H9 (cell line): ENCODE measurements at regions not wholly inside any gene's neighbourhood (a gene's known extent, or its start where the extent isn't known, plus 50 kb on each side); places are given as distances from the start of the nearest gene placed in this dataset.
"Not testable (repeated sequence)": the region's sequence is repeated elsewhere in the genome, so short reads cannot be mapped to it uniquely, and the experiment has no call there.

Experiments used
- DNase-seq: peaks from one replicate; pipeline ENCODE4 v3.0.0-alpha.2; 2017
- H2AFZ ChIP-seq: one replicate; pipeline ENCODE4 v1.6.1; 2013; ENCODE audit warnings: mild to moderate bottlenecking, low read length, control low read depth, moderate library complexity
- H2AK5ac ChIP-seq: 2 replicates; pipeline ENCODE4 v1.6.1; 2013; ENCODE audit warnings: low read length, control low read depth, mixed read lengths; ENCODE audit not compliant: insufficient read length
- H2BK120ac ChIP-seq: one replicate; pipeline ENCODE4 v1.6.1; 2013; ENCODE audit warnings: low read depth, mild to moderate bottlenecking, low read length, control low read depth, inconsistent platforms; ENCODE audit not compliant: poor library complexity, severe bottlenecking
- H2BK12ac ChIP-seq: 2 replicates; pipeline ENCODE4 v1.6.1; 2013; ENCODE audit warnings: low read length, control low read depth, mixed read lengths, low read depth; ENCODE audit not compliant: insufficient read length
- H2BK15ac ChIP-seq: 2 replicates; pipeline ENCODE4 v1.6.1; 2013; ENCODE audit warnings: low read depth, low read length, control low read depth
- H2BK20ac ChIP-seq: one replicate; pipeline ENCODE4 v1.6.1; 2013; ENCODE audit warnings: low read depth, mild to moderate bottlenecking, low read length, control low read depth, inconsistent platforms; ENCODE audit not compliant: poor library complexity, severe bottlenecking
- H2BK5ac ChIP-seq: 2 replicates; pipeline ENCODE4 v1.6.1; 2013; ENCODE audit warnings: low read length, control low read depth, mixed read lengths; ENCODE audit not compliant: insufficient read length
- H3K14ac ChIP-seq: 2 replicates; pipeline ENCODE4 v1.6.1; 2013; ENCODE audit warnings: low read length, control low read depth; ENCODE audit not compliant: insufficient read depth
- H3K18ac ChIP-seq: 2 replicates; pipeline ENCODE4 v1.6.1; 2013; ENCODE audit warnings: low read depth, mild to moderate bottlenecking, mixed read lengths, low read length, control low read depth; ENCODE audit not compliant: insufficient read length
- H3K23ac ChIP-seq: 2 replicates; pipeline ENCODE4 v1.6.1; 2013; ENCODE audit warnings: low read length, control low read depth, mixed read lengths, low read depth; ENCODE audit not compliant: insufficient read length
- H3K23me2 ChIP-seq: 2 replicates; pipeline ENCODE4 v1.6.1; 2013; ENCODE audit warnings: low read depth, mild to moderate bottlenecking, mixed read lengths, low read length, control low read depth; ENCODE audit not compliant: insufficient read length, poor library complexity, severe bottlenecking
- H3K27ac ChIP-seq: 2 replicates; pipeline ENCODE4 v1.5.1; 2013; ENCODE audit warnings: low read length, control low read depth, mixed read lengths, low read depth; ENCODE audit not compliant: insufficient read length
- H3K27me3 ChIP-seq: 2 replicates; pipeline ENCODE4 v1.6.1; 2013; ENCODE audit warnings: low read length, control low read depth, inconsistent platforms; ENCODE audit not compliant: insufficient read depth
- H3K4ac ChIP-seq: 2 replicates; pipeline ENCODE4 v1.6.1; 2013; ENCODE audit warnings: low read depth, mild to moderate bottlenecking, control low read depth, inconsistent platforms, low read length, moderate library complexity
- H3K4me1 ChIP-seq: 2 replicates; pipeline ENCODE4 v1.6.1; 2013; ENCODE audit warnings: low read length, control low read depth, inconsistent platforms; ENCODE audit not compliant: insufficient read depth
- H3K4me2 ChIP-seq: 2 replicates; pipeline ENCODE4 v1.6.1; 2013; ENCODE audit warnings: low read length, control low read depth, mixed read lengths; ENCODE audit not compliant: insufficient read length, insufficient read depth
- H3K56ac ChIP-seq: 2 replicates; pipeline ENCODE4 v1.6.1; 2013; ENCODE audit warnings: low read depth, mild to moderate bottlenecking, mixed read lengths, low read length, control low read depth; ENCODE audit not compliant: insufficient read length
- H3K79me1 ChIP-seq: 2 replicates; pipeline ENCODE4 v1.6.1; 2013; ENCODE audit warnings: low read depth, mild to moderate bottlenecking, moderate library complexity, low read length, control low read depth, inconsistent platforms; ENCODE audit not compliant: insufficient read depth, poor library complexity, severe bottlenecking
- H3K79me2 ChIP-seq: 2 replicates; pipeline ENCODE4 v1.6.1; 2013; ENCODE audit warnings: low read length, control low read depth, inconsistent platforms; ENCODE audit not compliant: insufficient read depth
- H3K9ac ChIP-seq: 2 replicates; pipeline ENCODE4 v1.6.1; 2013; ENCODE audit warnings: low read length, control low read depth, mixed read lengths; ENCODE audit not compliant: insufficient read length; ENCODE audit errors: extremely low read depth
- H3K9me3 ChIP-seq: one replicate; pipeline ENCODE4 v1.6.1; 2013; ENCODE audit warnings: low read depth, low read length, inconsistent platforms; ENCODE audit not compliant: control insufficient read depth
- H3T11ph ChIP-seq: one replicate; pipeline ENCODE4 v1.6.1; 2013; ENCODE audit warnings: mild to moderate bottlenecking, low read length, control low read depth, inconsistent platforms
- H4K20me1 ChIP-seq: one replicate; pipeline ENCODE4 v1.6.1; 2013; ENCODE audit not compliant: control insufficient read depth, insufficient read length, insufficient read depth
- H4K5ac ChIP-seq: 2 replicates; pipeline ENCODE4 v1.6.1; 2013; ENCODE audit warnings: low read depth, mild to moderate bottlenecking, mixed read lengths, low read length, control low read depth; ENCODE audit not compliant: insufficient read length
- H4K8ac ChIP-seq: replicated peaks from 2 replicates; pipeline ENCODE4 v1.6.1; 2013; ENCODE audit warnings: low read length, control low read depth, mixed read lengths, low read depth; ENCODE audit not compliant: insufficient read length
- H4K91ac ChIP-seq: 2 replicates; pipeline ENCODE4 v1.6.1; 2013; ENCODE audit warnings: low read depth, mild to moderate bottlenecking, moderate library complexity, mixed read lengths, low read length, control low read depth; ENCODE audit not compliant: insufficient read length
- H3K27ac Mint-ChIP-seq, 3 experiments: 2 replicates in 2 of 3; 3 replicates in 1 of 3; pipeline ENCODE4 v1.8.0; 2020 to 2021; ENCODE audit warnings: mixed read lengths in 3 of 3, mild to moderate bottlenecking in 1 of 3, moderate library complexity in 1 of 3
- H3K27me3 Mint-ChIP-seq: 2 replicates; pipeline ENCODE4 v1.8.0; 2021; ENCODE audit warnings: low read depth, mild to moderate bottlenecking, moderate library complexity, mixed read lengths
- H3K36me3 Mint-ChIP-seq, 3 experiments: 2 replicates in 2 of 3; 3 replicates in 1 of 3; pipeline ENCODE4 v1.8.0; 2020 to 2021; ENCODE audit warnings: low read depth in 3 of 3, mixed read lengths in 3 of 3; ENCODE audit not compliant: insufficient read depth in 1 of 3
- H3K4me1 Mint-ChIP-seq, 2 experiments: 2 replicates each; pipeline ENCODE4 v1.8.0; 2020; ENCODE audit warnings: mixed read lengths in 2 of 2
- H3K4me3 Mint-ChIP-seq, 2 experiments: 2 replicates in 1 of 2; 3 replicates in 1 of 2; pipeline ENCODE4 v1.8.0; 2020 to 2021; ENCODE audit warnings: mild to moderate bottlenecking in 2 of 2, mixed read lengths in 2 of 2, moderate library complexity in 1 of 2
- H3K9me3 Mint-ChIP-seq, 2 experiments: 2 replicates in 1 of 2; 3 replicates in 1 of 2; pipeline ENCODE4 v1.8.0; 2020; ENCODE audit warnings: mild to moderate bottlenecking in 2 of 2, mixed read lengths in 2 of 2, moderate library complexity in 1 of 2
- WGBS: extraction: QIAGEN DNeasy Blood & Tissue Kit; methylation state at CpG from one replicate; pipeline ENCODE4 v1.1.7; 2013; ENCODE audit warnings: missing lambda C conversion rate, low lambda C conversion rate, mixed read lengths; ENCODE audit not compliant: insufficient read length; ENCODE audit errors: extremely low coverage; 5-methylcytosine and 5-hydroxymethylcytosine counted together

DNA sequence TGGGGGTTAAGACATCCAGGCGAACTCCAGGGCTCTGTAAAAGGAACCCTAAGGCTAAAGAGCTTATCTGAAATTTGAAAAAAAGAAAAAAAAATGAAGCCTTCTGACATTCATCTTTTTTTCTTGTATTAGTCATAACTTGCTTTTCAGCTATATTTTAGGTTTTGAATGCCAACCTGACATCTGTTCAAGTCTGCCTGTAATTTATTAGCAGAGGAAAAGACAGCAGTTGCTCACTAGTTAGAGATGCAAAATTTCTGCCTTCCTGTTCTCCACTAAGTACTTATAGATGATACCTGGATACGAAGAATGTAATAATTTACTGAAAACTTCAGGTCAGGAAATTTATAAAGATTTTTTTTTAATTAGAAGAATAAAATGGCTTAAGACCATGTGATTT lies 68.7 kb upstream of the ARL17B start:
- not testable (repeated sequence) for H3K27ac ChIP-seq, H3K4me2 ChIP-seq, H3K9me3 ChIP-seq, H3K27me3 ChIP-seq, H3K4me1 ChIP-seq, H4K91ac ChIP-seq, H3T11ph ChIP-seq, H3K23ac ChIP-seq, H2BK120ac ChIP-seq, H2BK5ac ChIP-seq, H3K4ac ChIP-seq, H4K5ac ChIP-seq, H3K79me2 ChIP-seq, H4K20me1 ChIP-seq, H3K9me3 Mint-ChIP-seq, H3K14ac ChIP-seq, H4K8ac ChIP-seq, H3K27me3 Mint-ChIP-seq, H3K9ac ChIP-seq, H3K36me3 Mint-ChIP-seq, H3K4me1 Mint-ChIP-seq, H3K27ac Mint-ChIP-seq, H2AK5ac ChIP-seq, H3K56ac ChIP-seq, H3K4me3 Mint-ChIP-seq, H3K23me2 ChIP-seq, H2BK15ac ChIP-seq, H3K79me1 ChIP-seq, H2BK12ac ChIP-seq, H3K18ac ChIP-seq, H2BK20ac ChIP-seq, DNase-seq, H2AFZ ChIP-seq
- WGBS: no CpG with 5 or more reads among the region's 2 CpGs

DNA sequence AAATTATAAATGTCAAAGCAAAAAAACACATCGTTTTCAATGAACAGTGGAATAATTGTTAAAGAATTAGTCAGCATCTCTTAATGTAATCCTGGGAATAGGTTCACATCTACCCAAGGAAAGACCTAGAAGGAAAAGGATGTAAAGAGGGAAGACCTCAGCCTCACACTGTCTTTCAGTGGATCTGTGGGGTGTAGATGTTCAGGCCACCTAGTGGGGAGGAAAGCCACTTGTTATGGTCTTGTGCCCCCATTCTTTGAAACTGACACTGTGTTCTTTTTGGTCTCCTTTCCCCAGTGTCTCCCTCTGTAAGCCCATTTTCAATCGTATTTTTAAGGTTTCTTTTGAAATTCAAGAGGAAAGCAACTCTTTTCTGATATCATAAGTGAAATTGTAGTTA lies 68.1 kb upstream of the ARL17B start:
- H3K4me1 Mint-ChIP-seq, H3K27me3 Mint-ChIP-seq: not testable (repeated sequence)

More for the DNA sequence above, 68.1 kb upstream of the ARL17B start:
- not testable (repeated sequence) for H2AK5ac ChIP-seq, H3K9me3 Mint-ChIP-seq, H2BK12ac ChIP-seq, H3K4me1 ChIP-seq, H2BK15ac ChIP-seq, H3K4ac ChIP-seq, H3K27ac Mint-ChIP-seq, H3K79me1 ChIP-seq, H3K27ac ChIP-seq, H3K23ac ChIP-seq, H3K14ac ChIP-seq, H3K18ac ChIP-seq, H3K9me3 ChIP-seq, H2AFZ ChIP-seq, H3K56ac ChIP-seq, H2BK20ac ChIP-seq, H2BK5ac ChIP-seq, H3K4me2 ChIP-seq, DNase-seq, H3K79me2 ChIP-seq, H4K8ac ChIP-seq, H3K27me3 ChIP-seq, H3K9ac ChIP-seq, H2BK120ac ChIP-seq, H3K23me2 ChIP-seq, H4K20me1 ChIP-seq, H3T11ph ChIP-seq, H3K4me3 Mint-ChIP-seq, H4K91ac ChIP-seq, H3K36me3 Mint-ChIP-seq, H4K5ac ChIP-seq
- no CpG with 5 or more reads among the region's 2 CpGs for WGBS
